SH-SY5Y (cell line): ENCODE measurements at regions not wholly inside any gene's neighbourhood (a gene's known extent, or its start where the extent isn't known, plus 50 kb on each side); places are given as distances from the start of the nearest gene placed in this dataset.

Experiments
- GATA2 ChIP-seq: IDR thresholded peaks from 2 replicates; pipeline ENCODE4 v1.6.1; 2011; ENCODE audit warnings: mild to moderate bottlenecking, low read depth, low read length
- GATA3 ChIP-seq: IDR thresholded peaks from 2 replicates; pipeline ENCODE4 v1.6.1; 2011; ENCODE audit warnings: low read depth, mild to moderate bottlenecking, low read length, moderate library complexity

DNA sequence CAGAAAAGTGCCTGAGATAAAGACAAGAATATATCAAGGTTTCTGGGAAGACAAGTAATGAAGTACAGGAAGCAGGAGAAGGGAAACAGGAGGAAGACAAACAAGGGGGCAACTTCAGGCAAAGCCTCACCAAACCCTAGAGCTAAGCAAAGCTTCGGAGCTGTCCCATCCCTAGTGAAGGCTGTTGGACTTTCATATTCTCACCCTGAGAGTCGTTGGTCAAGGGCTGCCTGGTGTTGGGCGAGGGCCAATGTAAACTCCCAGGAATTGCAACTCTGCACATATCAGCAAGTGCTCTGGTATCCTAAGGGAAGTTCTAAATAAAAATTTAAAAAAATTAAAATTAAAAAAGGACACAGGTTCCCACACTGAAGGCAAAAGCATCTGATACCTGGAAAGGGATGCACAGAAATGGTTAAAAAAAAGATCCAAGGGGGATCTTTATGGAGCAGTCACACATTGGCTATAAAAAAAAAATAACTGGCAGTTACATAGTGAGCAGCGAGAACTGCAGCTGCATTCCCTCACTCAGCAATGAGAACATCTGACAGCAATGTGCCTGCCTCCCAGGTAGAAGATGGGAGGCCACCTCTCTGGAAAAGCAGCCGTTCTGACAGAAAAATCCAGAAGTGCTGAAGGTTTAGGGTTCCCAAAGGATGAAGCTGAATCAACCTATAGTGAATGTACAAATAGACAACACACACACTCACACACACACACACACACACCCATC lies 304.7 kb downstream of the WDR11 start:
- TF ChIP-seq GATA3 (no peak), GATA2 (no peak)
